ENCODE measurements at regions not wholly inside any gene's neighbourhood (a gene's known extent, or its start where the extent isn't known, plus 50 kb on each side); places are given as distances from the start of the nearest gene placed in this dataset.

DNA sequence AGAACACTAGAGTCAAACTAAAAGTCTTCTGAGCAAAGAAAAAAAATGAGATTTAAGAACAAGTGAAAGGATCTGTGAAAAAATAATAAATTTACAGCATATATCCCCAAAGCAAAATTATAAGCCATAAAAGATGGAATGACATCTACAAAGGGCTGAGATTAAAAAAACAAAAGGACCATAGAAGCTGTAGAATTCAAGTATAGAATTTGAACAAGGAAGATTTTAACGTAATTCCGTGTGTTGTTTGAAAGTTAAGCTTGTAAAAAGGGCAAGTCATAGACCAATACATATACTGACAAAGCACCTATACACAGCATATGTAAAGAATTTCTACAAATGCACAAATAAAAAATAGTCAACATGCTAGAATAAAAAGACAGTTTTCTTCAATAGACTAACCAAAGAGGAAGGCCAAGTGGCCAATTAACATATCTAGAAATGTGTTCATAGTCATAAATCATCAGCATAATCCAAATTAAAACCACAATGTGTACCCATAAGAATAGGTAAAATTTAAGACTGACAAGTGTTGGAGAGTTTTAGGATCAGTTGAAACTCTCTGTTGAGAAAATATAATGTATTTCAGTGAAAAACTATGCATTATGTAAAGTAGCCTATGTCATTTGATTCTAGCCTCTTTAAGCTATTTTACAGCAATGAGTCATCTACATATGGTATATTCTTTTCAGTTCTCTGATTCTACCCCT lies 674.9 kb downstream of the OLFM4 start:
- H3K27ac ChIP-seq (ENCODE audit: low read length): no peak overlapping the region
- H3K9me3 ChIP-seq (ENCODE audit: control insufficient read depth in 1 of 2, low read length in 2 of 2): peaks cover 0 to 3% of the 10 kb centered on the region in 2 donors
- no peaks in the 10 kb centered on the region for H3K36me3 ChIP-seq (ENCODE audit: control insufficient read depth in 1 of 2, insufficient read depth in 2 of 2, low read length in 2 of 2)
- no peaks in the 10 kb centered on the region for H3K4me1 ChIP-seq (ENCODE audit: control insufficient read depth in 1 of 2, insufficient read depth in 2 of 2, low read length in 2 of 2)
- no peaks in the 10 kb centered on the region for H3K27me3 ChIP-seq (ENCODE audit: low read depth, low read length)
- H3K4me3 ChIP-seq (ENCODE audit: low read depth in 1 of 2, low read length in 2 of 2): no peak overlapping the region

DNA sequence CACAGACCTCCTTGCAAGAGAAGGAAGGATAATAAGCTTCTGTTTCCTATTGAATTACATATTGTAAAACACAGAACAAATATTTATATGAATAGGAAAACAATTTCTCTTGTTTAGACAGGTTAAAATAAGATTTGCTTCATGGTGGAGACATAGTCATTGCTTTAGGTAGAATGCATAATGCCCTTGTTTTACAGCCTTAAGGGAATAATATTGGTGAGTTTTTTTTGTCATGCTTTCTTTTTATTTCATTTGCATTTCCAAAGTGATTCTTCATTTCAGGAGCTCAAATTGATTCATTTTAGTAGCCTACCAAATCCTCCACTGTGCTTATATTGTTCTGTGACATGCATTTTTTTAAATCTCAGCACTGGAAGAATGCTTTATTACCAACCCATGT lies 690.7 kb downstream of the OLFM4 start:
- Histone ChIP-seq H3K4me3 (ENCODE audit: low read depth in 1 of 2, low read length in 2 of 2) (no peak overlapping the region), H3K9me3 (ENCODE audit: control insufficient read depth in 1 of 2, low read length in 2 of 2) (no peaks in the 10 kb centered on the region), H3K27me3 (ENCODE audit: low read depth, low read length) (no peaks in the 10 kb centered on the region), H3K4me1 (ENCODE audit: control insufficient read depth in 1 of 2, insufficient read depth in 2 of 2, low read length in 2 of 2) (no peaks in the 10 kb centered on the region), H3K36me3 (ENCODE audit: control insufficient read depth in 1 of 2, insufficient read depth in 2 of 2, low read length in 2 of 2) (no peaks in the 10 kb centered on the region), H3K27ac (ENCODE audit: low read length) (no peak overlapping the region)

DNA sequence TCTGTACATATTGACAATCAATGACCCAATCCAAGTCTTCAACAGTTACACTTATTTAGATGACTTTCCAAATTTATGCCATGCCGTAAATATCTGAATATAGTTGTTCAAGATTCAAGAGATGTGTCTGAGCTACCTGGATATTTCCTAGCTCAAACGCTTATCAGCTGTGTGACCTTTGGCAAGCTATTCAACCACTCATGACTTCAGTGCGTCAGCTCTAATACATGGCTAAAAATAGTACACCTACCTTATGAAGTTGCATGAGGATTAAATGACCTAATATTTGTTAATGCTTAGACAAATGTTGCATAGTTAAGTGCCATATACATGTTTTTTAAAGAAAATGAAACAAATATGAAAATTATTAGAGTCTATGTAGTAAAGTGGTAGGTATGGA lies 704.1 kb downstream of the OLFM4 start:
- Histone ChIP-seq H3K27me3 (ENCODE audit: low read depth, low read length) (no peaks in the 10 kb centered on the region), H3K9me3 (ENCODE audit: control insufficient read depth in 1 of 2, low read length in 2 of 2) (no peaks in the 10 kb centered on the region), H3K36me3 (ENCODE audit: control insufficient read depth in 1 of 2, insufficient read depth in 2 of 2, low read length in 2 of 2) (no peaks in the 10 kb centered on the region), H3K4me1 (ENCODE audit: control insufficient read depth in 1 of 2, insufficient read depth in 2 of 2, low read length in 2 of 2) (no peaks in the 10 kb centered on the region), H3K4me3 (ENCODE audit: low read depth in 1 of 2, low read length in 2 of 2) (no peak overlapping the region), H3K27ac (ENCODE audit: low read length) (no peak overlapping the region)

DNA sequence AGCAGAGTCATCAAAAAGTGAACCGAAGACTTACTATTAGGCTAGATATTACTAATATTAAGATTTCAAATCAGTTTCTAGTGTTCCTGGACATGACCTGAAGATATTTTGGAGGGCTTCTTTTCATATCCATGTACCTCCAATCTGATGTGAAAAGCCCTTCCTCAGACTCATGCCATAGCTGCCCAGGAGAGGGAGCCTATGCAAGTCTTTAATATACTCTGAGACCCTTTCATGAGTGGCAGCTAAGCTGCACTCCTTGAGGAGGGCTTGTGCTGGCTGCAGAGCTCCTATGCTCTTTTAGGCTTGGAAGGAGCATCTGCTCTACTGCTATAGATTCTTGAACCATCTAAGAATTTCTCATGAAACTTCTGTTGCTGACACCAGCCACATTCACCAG lies 715.3 kb downstream of the OLFM4 start:
- H3K9me3 ChIP-seq (ENCODE audit: control insufficient read depth in 1 of 2, low read length in 2 of 2): no peaks in the 10 kb centered on the region
- no peak overlapping the region for H3K27ac ChIP-seq (ENCODE audit: low read length)
- H3K36me3 ChIP-seq (ENCODE audit: control insufficient read depth in 1 of 2, insufficient read depth in 2 of 2, low read length in 2 of 2): no peaks in the 10 kb centered on the region
- no peaks in the 10 kb centered on the region for H3K4me1 ChIP-seq (ENCODE audit: control insufficient read depth in 1 of 2, insufficient read depth in 2 of 2, low read length in 2 of 2)
- no peak overlapping the region for H3K4me3 ChIP-seq (ENCODE audit: low read depth in 1 of 2, low read length in 2 of 2)
- no peaks in the 10 kb centered on the region for H3K27me3 ChIP-seq (ENCODE audit: low read depth, low read length)

DNA sequence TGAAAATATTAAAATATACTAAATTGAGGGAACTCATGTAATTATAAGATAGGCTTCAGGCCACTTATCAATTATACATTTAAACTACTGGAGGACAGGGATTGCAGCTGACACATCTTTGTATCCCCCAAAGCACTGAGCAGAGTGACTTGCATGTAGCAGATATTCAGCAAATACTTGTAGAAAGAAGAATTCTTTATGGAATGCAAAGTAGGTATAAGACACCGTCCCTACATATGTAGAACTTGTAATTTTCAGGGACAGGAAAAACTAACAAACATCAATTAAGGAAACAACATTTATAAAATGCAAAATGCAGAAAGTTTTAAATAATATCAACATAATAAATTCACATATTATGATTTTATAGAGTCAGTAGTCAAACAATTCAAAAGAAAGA lies 719.2 kb downstream of the OLFM4 start:
- Histone ChIP-seq H3K36me3 (ENCODE audit: control insufficient read depth in 1 of 2, insufficient read depth in 2 of 2, low read length in 2 of 2) (no peaks in the 10 kb centered on the region), H3K4me3 (ENCODE audit: low read depth in 1 of 2, low read length in 2 of 2) (no peak overlapping the region), H3K9me3 (ENCODE audit: control insufficient read depth in 1 of 2, low read length in 2 of 2) (no peaks in the 10 kb centered on the region), H3K4me1 (ENCODE audit: control insufficient read depth in 1 of 2, insufficient read depth in 2 of 2, low read length in 2 of 2) (no peaks in the 10 kb centered on the region), H3K27me3 (ENCODE audit: low read depth, low read length) (no peaks in the 10 kb centered on the region), H3K27ac (ENCODE audit: low read length) (no peak overlapping the region)

DNA sequence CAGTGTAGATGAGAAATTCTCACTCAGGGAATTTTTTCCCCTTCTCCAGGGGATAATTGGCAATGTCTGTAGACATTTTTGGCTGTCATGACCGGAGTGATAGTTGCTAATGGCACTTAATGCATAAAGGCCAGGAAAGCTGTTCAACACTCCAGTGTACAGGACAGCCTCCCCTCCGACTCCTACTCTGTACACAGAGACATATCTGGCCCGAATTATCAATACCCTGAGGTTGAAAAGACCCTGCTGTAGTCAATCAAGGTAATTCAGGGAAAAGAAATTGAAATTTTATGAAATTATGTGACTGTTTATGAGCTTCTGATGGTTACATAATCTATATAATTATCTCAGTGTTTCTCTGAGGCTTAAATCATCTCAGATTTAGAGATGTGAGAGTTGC lies 720.7 kb downstream of the OLFM4 start:
- Histone ChIP-seq H3K4me1 (ENCODE audit: control insufficient read depth in 1 of 2, insufficient read depth in 2 of 2, low read length in 2 of 2) (no peaks in the 10 kb centered on the region), H3K36me3 (ENCODE audit: control insufficient read depth in 1 of 2, insufficient read depth in 2 of 2, low read length in 2 of 2) (no peaks in the 10 kb centered on the region), H3K9me3 (ENCODE audit: control insufficient read depth in 1 of 2, low read length in 2 of 2) (no peaks in the 10 kb centered on the region), H3K27me3 (ENCODE audit: low read depth, low read length) (no peaks in the 10 kb centered on the region), H3K4me3 (ENCODE audit: low read depth in 1 of 2, low read length in 2 of 2) (no peak overlapping the region), H3K27ac (ENCODE audit: low read length) (no peak overlapping the region)

DNA sequence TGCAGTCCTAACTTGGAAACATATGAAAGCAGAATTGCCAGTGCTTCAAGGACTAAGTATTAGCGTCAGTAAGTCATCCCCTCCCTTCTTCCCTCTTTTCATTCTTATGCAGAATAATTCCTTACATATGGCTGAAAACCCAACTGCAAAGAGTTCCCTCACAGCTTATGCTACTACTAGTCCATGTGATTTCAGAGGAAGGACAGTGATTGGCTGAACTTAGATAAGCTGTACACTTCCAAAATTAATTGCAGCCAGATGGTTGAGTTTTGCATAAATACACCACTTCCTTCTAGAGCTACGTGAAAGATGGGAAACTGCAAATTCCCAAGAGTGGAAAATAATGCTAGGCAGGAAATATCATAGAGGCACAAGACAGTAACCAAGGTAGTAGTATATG lies 730.4 kb downstream of the OLFM4 start:
- Histone ChIP-seq H3K27ac (ENCODE audit: low read length) (no peak overlapping the region), H3K27me3 (ENCODE audit: low read depth, low read length) (no peaks in the 10 kb centered on the region), H3K4me3 (ENCODE audit: low read depth in 1 of 2, low read length in 2 of 2) (no peak overlapping the region), H3K4me1 (ENCODE audit: control insufficient read depth in 1 of 2, insufficient read depth in 2 of 2, low read length in 2 of 2) (no peaks in the 10 kb centered on the region), H3K36me3 (ENCODE audit: control insufficient read depth in 1 of 2, insufficient read depth in 2 of 2, low read length in 2 of 2) (no peaks in the 10 kb centered on the region), H3K9me3 (ENCODE audit: control insufficient read depth in 1 of 2, low read length in 2 of 2) (no peaks in the 10 kb centered on the region)

DNA sequence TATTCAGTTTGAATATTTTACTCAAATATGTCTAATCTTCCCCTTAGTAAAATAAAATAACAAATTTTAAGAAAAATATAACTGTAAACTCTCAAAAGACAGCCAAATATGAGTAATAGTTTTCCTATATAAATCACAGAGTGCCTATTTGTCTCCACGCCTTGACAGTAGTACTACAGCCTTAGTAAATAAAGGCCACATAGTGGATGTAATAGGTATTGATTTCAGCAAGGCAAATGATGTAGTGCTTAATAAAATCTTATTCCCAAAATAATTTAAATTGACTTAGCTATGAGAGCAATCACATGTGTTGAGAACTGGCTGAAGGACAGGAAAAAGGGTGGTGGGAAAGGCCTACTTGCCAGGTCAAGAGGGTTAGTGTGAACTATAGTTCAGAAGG lies 747.2 kb downstream of the OLFM4 start:
- H3K27ac ChIP-seq (ENCODE audit: low read length): no peak overlapping the region
- no peak overlapping the region for H3K4me3 ChIP-seq (ENCODE audit: low read depth in 1 of 2, low read length in 2 of 2)
- H3K27me3 ChIP-seq (ENCODE audit: low read depth, low read length): no peaks in the 10 kb centered on the region
- H3K9me3 ChIP-seq (ENCODE audit: control insufficient read depth in 1 of 2, low read length in 2 of 2): no peaks in the 10 kb centered on the region
- H3K4me1 ChIP-seq (ENCODE audit: control insufficient read depth in 1 of 2, insufficient read depth in 2 of 2, low read length in 2 of 2): no peaks in the 10 kb centered on the region
- H3K36me3 ChIP-seq (ENCODE audit: control insufficient read depth in 1 of 2, insufficient read depth in 2 of 2, low read length in 2 of 2): no peaks in the 10 kb centered on the region

DNA sequence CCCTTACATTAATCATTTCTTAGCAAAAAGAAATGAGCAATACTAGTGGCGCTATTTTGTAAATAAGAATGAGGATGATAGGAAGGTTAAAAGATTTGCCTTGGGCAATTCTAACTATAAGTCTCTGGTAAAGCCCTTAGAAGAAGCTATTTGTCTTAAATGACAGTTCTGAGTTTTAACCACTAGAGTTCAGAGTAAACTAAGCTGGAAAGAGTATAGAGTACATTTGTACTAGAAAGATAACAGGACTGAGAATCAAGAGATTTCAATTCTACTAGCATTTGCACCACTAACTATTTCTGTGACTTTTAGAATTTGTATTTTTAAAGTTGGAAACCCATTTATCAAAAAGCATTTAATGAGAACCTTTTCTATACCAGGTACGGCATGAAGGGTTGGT lies 750.3 kb downstream of the OLFM4 start:
- H3K9me3 ChIP-seq (ENCODE audit: control insufficient read depth in 1 of 2, low read length in 2 of 2): no peaks in the 10 kb centered on the region
- H3K4me3 ChIP-seq (ENCODE audit: low read depth in 1 of 2, low read length in 2 of 2): no peak overlapping the region
- no peaks in the 10 kb centered on the region for H3K27me3 ChIP-seq (ENCODE audit: low read depth, low read length)
- H3K27ac ChIP-seq (ENCODE audit: low read length): no peak overlapping the region
- H3K36me3 ChIP-seq (ENCODE audit: control insufficient read depth in 1 of 2, insufficient read depth in 2 of 2, low read length in 2 of 2): no peaks in the 10 kb centered on the region
- peaks cover 0 to 5% of the 10 kb centered on the region in 2 donors for H3K4me1 ChIP-seq (ENCODE audit: control insufficient read depth in 1 of 2, insufficient read depth in 2 of 2, low read length in 2 of 2)

DNA sequence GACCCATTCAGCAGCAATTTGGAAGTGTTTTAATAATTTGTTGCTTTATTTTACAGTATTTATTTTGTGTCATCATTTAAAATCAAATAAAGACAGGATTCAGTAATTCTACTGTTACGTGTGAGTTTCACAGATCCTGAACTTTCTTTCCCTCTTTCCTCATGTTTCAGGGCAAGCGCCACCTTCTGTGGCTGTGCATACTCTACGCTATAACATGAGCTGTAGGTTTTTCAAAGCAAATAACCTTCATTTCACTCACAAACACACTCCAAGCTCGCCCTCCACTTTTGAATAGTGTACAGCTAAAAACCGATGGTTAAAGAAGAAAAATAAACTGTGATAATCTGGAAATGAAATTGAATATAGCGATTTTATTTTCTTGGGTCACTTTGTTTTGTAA lies 753.3 kb downstream of the OLFM4 start:
- no peak overlapping the region for H3K27ac ChIP-seq (ENCODE audit: low read length)
- no peaks in the 10 kb centered on the region for H3K36me3 ChIP-seq (ENCODE audit: control insufficient read depth in 1 of 2, insufficient read depth in 2 of 2, low read length in 2 of 2)
- H3K4me1 ChIP-seq (ENCODE audit: control insufficient read depth in 1 of 2, insufficient read depth in 2 of 2, low read length in 2 of 2): peaks cover 0 to 5% of the 10 kb centered on the region in 2 donors
- no peaks in the 10 kb centered on the region for H3K9me3 ChIP-seq (ENCODE audit: control insufficient read depth in 1 of 2, low read length in 2 of 2)
- no peak overlapping the region for H3K4me3 ChIP-seq (ENCODE audit: low read depth in 1 of 2, low read length in 2 of 2)
- H3K27me3 ChIP-seq (ENCODE audit: low read depth, low read length): no peaks in the 10 kb centered on the region

DNA sequence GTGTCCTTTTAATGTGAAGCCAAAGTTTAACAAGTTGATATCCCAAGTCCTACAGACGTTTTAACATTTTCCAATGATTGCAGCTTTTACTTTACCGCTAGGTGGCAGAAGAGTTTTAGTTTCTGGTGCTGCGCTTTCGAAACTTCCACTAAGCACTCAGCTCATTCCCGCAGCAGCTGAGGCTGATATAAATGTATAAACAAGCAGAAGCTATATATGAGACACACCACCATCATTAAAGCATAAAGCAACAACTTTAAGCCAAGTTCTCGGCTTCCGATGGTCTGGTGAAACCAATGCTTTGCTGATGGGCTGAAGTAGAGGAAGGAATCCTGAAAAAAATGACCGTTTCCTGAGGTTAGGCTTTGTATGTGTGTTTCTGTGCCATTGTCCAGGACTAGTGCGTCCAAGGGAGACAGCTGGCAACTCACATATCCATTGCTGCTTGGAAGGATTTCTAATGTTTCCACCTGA lies 753.9 kb downstream of the OLFM4 start:
- H3K4me1 ChIP-seq (ENCODE audit: control insufficient read depth in 1 of 2, insufficient read depth in 2 of 2, low read length in 2 of 2): peaks cover 0 to 5% of the 10 kb centered on the region in 2 donors
- no peaks in the 10 kb centered on the region for H3K9me3 ChIP-seq (ENCODE audit: control insufficient read depth in 1 of 2, low read length in 2 of 2)
- peak overlapping the region; percentile 48 to 49 for H3K4me3 ChIP-seq (ENCODE audit: low read depth in 1 of 2, low read length in 2 of 2)
- H3K27me3 ChIP-seq (ENCODE audit: low read depth, low read length): no peaks in the 10 kb centered on the region
- H3K27ac ChIP-seq (ENCODE audit: low read length): no peak overlapping the region
- H3K36me3 ChIP-seq (ENCODE audit: control insufficient read depth in 1 of 2, insufficient read depth in 2 of 2, low read length in 2 of 2): no peaks in the 10 kb centered on the region

DNA sequence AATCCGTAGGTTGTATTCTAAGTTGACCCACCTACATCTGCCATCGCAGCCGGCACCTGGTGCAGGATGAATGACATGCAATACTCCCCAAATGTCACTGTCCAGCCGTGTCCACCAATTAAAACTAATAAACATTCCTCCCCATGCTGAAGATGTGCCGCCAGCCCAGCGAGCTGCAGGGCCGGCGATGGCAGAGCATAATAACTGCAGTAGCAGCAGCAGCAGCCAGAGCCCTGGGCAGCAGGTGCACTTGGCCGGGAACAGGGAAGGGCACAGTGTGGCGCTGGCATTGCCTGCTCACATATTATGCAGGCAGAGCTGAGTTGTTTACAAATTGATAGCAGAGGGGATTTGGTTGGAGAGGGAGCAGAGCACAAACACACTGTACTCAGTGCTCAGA lies 754.9 kb downstream of the OLFM4 start:
- no peak overlapping the region for H3K27ac ChIP-seq (ENCODE audit: low read length)
- H3K4me3 ChIP-seq (ENCODE audit: low read depth in 1 of 2, low read length in 2 of 2): no peak overlapping the region
- no peaks in the 10 kb centered on the region for H3K36me3 ChIP-seq (ENCODE audit: control insufficient read depth in 1 of 2, insufficient read depth in 2 of 2, low read length in 2 of 2)
- no peaks in the 10 kb centered on the region for H3K9me3 ChIP-seq (ENCODE audit: control insufficient read depth in 1 of 2, low read length in 2 of 2)
- H3K27me3 ChIP-seq (ENCODE audit: low read depth, low read length): no peaks in the 10 kb centered on the region
- H3K4me1 ChIP-seq (ENCODE audit: control insufficient read depth in 1 of 2, insufficient read depth in 2 of 2, low read length in 2 of 2): peaks cover 0 to 5% of the 10 kb centered on the region in 2 donors
